Heart left ventricle (tissue), 13 donors: ENCODE measurements at regions not wholly inside any gene's neighbourhood (a gene's known extent, or its start where the extent isn't known, plus 50 kb on each side); places are given as distances from the start of the nearest gene placed in this dataset.

Experiments used
- POLR2A ChIP-seq, 2 donors: fragments of 450-650 bp; IDR thresholded peaks; one replicate each; pipeline ENCODE4 v1.6.1; 2017; ENCODE audit warnings: antibody characterized with exemption in 2 of 2, mild to moderate bottlenecking in 2 of 2, moderate library complexity in 2 of 2
- TF ChIP-seq, protein P1 (sequence below), 12 donors: fragments of 200-600 bp; sonication (generic) in 4 of 12; IDR thresholded peaks; one replicate each; pipeline versions ENCODE4 v1.5.0 to v1.8.0; 2018 to 2022; ENCODE audit warnings: antibody characterized with exemption in 12 of 12, mild to moderate bottlenecking in 5 of 12
- donor health status: ischemic (EF 13 %, LVEDD 7.1; RV severe dilation, severe dysfunction).
- donor health status: DM: no; HTN: yes; CAD: no.
- donor health status: DM: no; HTN: no; CAD: no.
- donor health status: ischemic (EF 25% LVEDD 6.9; RV normal size, moderate dysfunction).
- donor health status: ischemic (EF 25% LVEDD 5.7; RV mildly dilated, moderate dysfunction).
- donor health status: ischemic (EF 35%, LVEDD 5.7; RV mildly dilated, moderate dysfunction).
- donor health status: nonischemic (EF 11% LVEDD 7.7; RV severe dilation, severe dysfunction).
- donor health status: DM: yes; HTN: yes; CAD: no.
- donor health status: PGD.
- donor health status: ischemic (EF 29% LVEDD 5.4; RV normal size, mild dysfunction).
- donor health status: nonischemic (EF 23%, LVEDD 6.1; RV moderate dilation, normal function).

DNA sequence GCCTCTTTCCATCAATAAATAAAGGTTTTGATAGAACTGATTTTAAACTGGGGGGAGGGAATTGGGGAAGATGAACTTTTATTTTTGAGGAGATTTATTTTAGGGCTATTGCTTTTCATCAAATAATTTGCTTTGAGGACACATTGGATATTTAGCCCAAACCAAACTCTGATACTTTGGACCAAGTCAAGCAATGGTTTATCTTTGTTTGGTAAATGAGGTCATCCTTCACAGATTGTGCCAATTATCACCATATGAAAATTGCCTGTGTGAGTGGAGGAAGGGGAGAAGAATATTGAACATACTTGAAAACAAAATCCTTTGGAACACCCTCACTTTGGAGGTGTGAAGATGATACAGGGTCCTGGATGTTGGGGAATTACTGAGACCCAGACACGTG is 176.9 kb upstream of the CD180 start:
- TF ChIP-seq, protein P1, sequence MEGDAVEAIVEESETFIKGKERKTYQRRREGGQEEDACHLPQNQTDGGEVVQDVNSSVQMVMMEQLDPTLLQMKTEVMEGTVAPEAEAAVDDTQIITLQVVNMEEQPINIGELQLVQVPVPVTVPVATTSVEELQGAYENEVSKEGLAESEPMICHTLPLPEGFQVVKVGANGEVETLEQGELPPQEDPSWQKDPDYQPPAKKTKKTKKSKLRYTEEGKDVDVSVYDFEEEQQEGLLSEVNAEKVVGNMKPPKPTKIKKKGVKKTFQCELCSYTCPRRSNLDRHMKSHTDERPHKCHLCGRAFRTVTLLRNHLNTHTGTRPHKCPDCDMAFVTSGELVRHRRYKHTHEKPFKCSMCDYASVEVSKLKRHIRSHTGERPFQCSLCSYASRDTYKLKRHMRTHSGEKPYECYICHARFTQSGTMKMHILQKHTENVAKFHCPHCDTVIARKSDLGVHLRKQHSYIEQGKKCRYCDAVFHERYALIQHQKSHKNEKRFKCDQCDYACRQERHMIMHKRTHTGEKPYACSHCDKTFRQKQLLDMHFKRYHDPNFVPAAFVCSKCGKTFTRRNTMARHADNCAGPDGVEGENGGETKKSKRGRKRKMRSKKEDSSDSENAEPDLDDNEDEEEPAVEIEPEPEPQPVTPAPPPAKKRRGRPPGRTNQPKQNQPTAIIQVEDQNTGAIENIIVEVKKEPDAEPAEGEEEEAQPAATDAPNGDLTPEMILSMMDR (IDR thresholded peaks at IDR 0.05) = no peak
- no peak for TF ChIP-seq POLR2A (IDR thresholded peaks at IDR 0.05)
